K562 (cell line): ENCODE measurements at regions not wholly inside any gene's neighbourhood (a gene's known extent, or its start where the extent isn't known, plus 50 kb on each side); places are given as distances from the start of the nearest gene placed in this dataset.

ENCODE experiments used
- ATAC-seq: fragments of 200-7000 bp; cut with Tn5 transposase; 3 replicates; pipeline ENCODE4 v1.9.1; 2020; ENCODE audit warnings: moderate library complexity
- BruUV-seq: library from RNA; stranded (reverse); fragments of 400-500 nt; replicated peaks from 2 replicates; lab custom pipeline; 2021; lab: Mats Ljungman, UMichigan
- CTCF ChIA-PET: fragments of 300-600 bp; formaldehyde crosslinking; extraction: SDS; loops from one replicate; lab custom pipeline; 2021; ENCODE audit warnings: low intra/inter-chr PET ratio; lab: Yijun Ruan, JAX
- POLR2A ChIA-PET: fragments of 300-600, 350-650 bp; sonication (Branson Sonifier 250); formaldehyde crosslinking; extraction: SDS; loops from one replicate; lab custom pipeline; 2021; ENCODE audit warnings: antibody characterized with exemption, inconsistent platforms; lab: Yijun Ruan, JAX
- DNase-seq, 4 experiments: peaks; one replicate each; pipeline versions ENCODE4 v3.0.0 to v3.0.0-alpha.2; 2011 to 2018; ENCODE audit warnings: low spot score in 3 of 4, mixed read lengths in 3 of 4; ENCODE audit errors: extremely low read depth in 1 of 4
- FAIRE-seq: peaks from 2 replicates; lab custom pipeline; 2011; peaks lifted over from hg19 to GRCh38; lab: Jason Lieb, UNC
- H2AFZ ChIP-seq: 2 replicates; pipeline ENCODE4 v1.6.0; 2011; ENCODE audit warnings: low read depth, low read length, control low read depth, inconsistent platforms
- H3K27ac ChIP-seq: fragments of 200-600 bp; 3 replicates; pipeline ENCODE4 v1.8.0; 2011; ENCODE audit warnings: low read depth, mild to moderate bottlenecking, control low read depth, inconsistent platforms, low read length, moderate library complexity, mixed read lengths; ENCODE audit errors: extremely low read depth
- H3K27me3 ChIP-seq, 2 experiments: fragments of 300-600 bp in 1 of 2; 2 replicates in 1 of 2; 3 replicates in 1 of 2; pipeline versions ENCODE4 v1.6.0 to v1.8.0; 2011; ENCODE audit warnings: inconsistent platforms in 2 of 2, low read length in 2 of 2, mild to moderate bottlenecking in 1 of 2, mixed read lengths in 1 of 2, moderate library complexity in 1 of 2; ENCODE audit not compliant: control insufficient read depth in 2 of 2, insufficient read depth in 2 of 2
- H3K36me3 ChIP-seq: fragments of 300-600 bp; 3 replicates; pipeline ENCODE4 v1.8.0; 2011; ENCODE audit warnings: mild to moderate bottlenecking, low read length, inconsistent platforms; ENCODE audit not compliant: control insufficient read depth, insufficient read depth
- H3K4me1 ChIP-seq, 2 experiments: fragments of 200-600 bp in 1 of 2; replicated peaks in 1 of 2; 2 replicates in 1 of 2; 3 replicates in 1 of 2; pipeline versions ENCODE4 v1.5.1 to v1.8.0; 2011; ENCODE audit warnings: inconsistent platforms in 2 of 2, low read length in 2 of 2, mild to moderate bottlenecking in 1 of 2, mixed read lengths in 1 of 2, moderate library complexity in 1 of 2; ENCODE audit not compliant: control insufficient read depth in 2 of 2, insufficient read depth in 2 of 2
- H3K4me2 ChIP-seq: 2 replicates; pipeline ENCODE4 v1.6.1; 2011; ENCODE audit warnings: low read length, control low read depth, inconsistent platforms, mixed read lengths; ENCODE audit not compliant: insufficient read depth
- H3K4me3 ChIP-seq: fragments of 200-600 bp; sonication (generic), shearing (Covaris generic); 2 replicates; pipeline ENCODE4 v1.5.1; 2016; ENCODE audit warnings: control low read depth, inconsistent platforms
- H3K79me2 ChIP-seq: fragments of 200-600 bp; 3 replicates; pipeline ENCODE4 v1.8.0; 2011; ENCODE audit warnings: low read length, inconsistent platforms; ENCODE audit not compliant: control insufficient read depth, insufficient read depth
- H3K9ac ChIP-seq, 2 experiments: 2 replicates each; pipeline versions ENCODE4 v1.6.0 to v1.6.1; 2011; ENCODE audit warnings: low read depth in 2 of 2, low read length in 2 of 2, control low read depth in 1 of 2, inconsistent platforms in 1 of 2, mild to moderate bottlenecking in 1 of 2, mixed read lengths in 1 of 2; ENCODE audit not compliant: insufficient read depth in 1 of 2
- H3K9me1 ChIP-seq: one replicate; pipeline ENCODE4 v1.6.0; 2011; ENCODE audit warnings: inconsistent platforms, mild to moderate bottlenecking, low read length, moderate library complexity; ENCODE audit not compliant: control insufficient read depth, insufficient read depth
- H3K9me3 ChIP-seq: replicated peaks from 2 replicates; pipeline ENCODE4 v1.5.1; 2011; ENCODE audit warnings: low read depth, low read length, inconsistent platforms; ENCODE audit not compliant: control insufficient read depth, insufficient read depth
- H4K20me1 ChIP-seq: replicated peaks from 2 replicates; pipeline ENCODE4 v1.6.1; 2011; ENCODE audit warnings: low read length, inconsistent platforms, mixed read lengths; ENCODE audit not compliant: control insufficient read depth, insufficient read depth
- ADNP ChIP-seq: fragments of 200-800 bp; sonication (Bioruptor generic); IDR thresholded peaks from 2 replicates; pipeline ENCODE4 v1.6.1; 2016; ENCODE audit warnings: missing genetic modification characterization, missing compliant biosample characterization
- E2F4 ChIP-seq: sonication (generic); formaldehyde crosslinking; IDR thresholded peaks from 2 replicates; pipeline ENCODE4 v1.8.0; 2022; ENCODE audit warnings: mild to moderate bottlenecking, low read depth, missing genetic modification reagents
- FUS ChIP-seq: fragments of 200-400 bp; formaldehyde crosslinking; optimal IDR thresholded peaks from 2 replicates; pipeline ENCODE3; 2017; ENCODE audit warnings: low read depth, low read length
- ZKSCAN3 ChIP-seq: fragments of 250-450 bp; sonication (Bioruptor Pico); IDR thresholded peaks from 2 replicates; pipeline ENCODE4 v1.4.0; 2020
- ZMIZ1 ChIP-seq, 2 experiments: fragments of 150-350 bp in 1 of 2; IDR thresholded peaks; 2 replicates each; pipeline ENCODE4 v1.6.1; 2012 to 2016; ENCODE audit warnings: low read depth in 2 of 2, low read length in 2 of 2, mild to moderate bottlenecking in 1 of 2, moderate library complexity in 1 of 2
- WGBS: fragments of 100-300 bp; shearing (Covaris generic); methylation state at CpG from one replicate; pipeline ENCODE4 v1.1.6; 2016; ENCODE audit warnings: low coverage, mixed read lengths; ENCODE audit not compliant: insufficient coverage; ENCODE audit errors: missing lambda C conversion rate; 5-methylcytosine and 5-hydroxymethylcytosine counted together
- in situ Hi-C: fragments of 300-500 bp; cut with MboI; formaldehyde crosslinking; loops from 4 replicates; pipeline ENCODE4 v1.15.0; 2018; ENCODE audit warnings: inconsistent platforms, mixed read lengths
- intact Hi-C: fragments of 100-400 bp; cut with micrococcal nuclease; formaldehyde crosslinking; loops from 2 replicates; pipeline ENCODE4 v1.14.2; 2022
- TF ChIP-seq, protein P1 (sequence below): sonication (generic); formaldehyde crosslinking; IDR thresholded peaks from 2 replicates; pipeline ENCODE4 v1.9.0; 2022; ENCODE audit warnings: mild to moderate bottlenecking, missing genetic modification reagents

- ChIA-PET POLR2A (no interaction called here), CTCF (no interaction called here)
- H3K4me3 ChIP-seq, result no peak overlapping the region
- H3K79me2 ChIP-seq, result no peaks in the 10 kb centered on the region
- H3K27ac ChIP-seq, result no peak overlapping the region
- no peaks in the 10 kb centered on the region for H4K20me1 ChIP-seq
- intact Hi-C loops, result no loop called here
- FAIRE-seq (no peak), ATAC-seq (no peak), DNase-seq (no peak)
- H3K4me2 ChIP-seq, result no peak overlapping the region
- H3K9me3 ChIP-seq, result no peaks in the 10 kb centered on the region
- in situ Hi-C loops, result no loop called here
- H3K27me3 ChIP-seq, result no peaks in the 10 kb centered on the region
- 0% methylated on average over 3 of the region's 3 CpGs for WGBS
- no peaks in the 10 kb centered on the region for H3K9me1 ChIP-seq
- H3K36me3 ChIP-seq, result no peaks in the 10 kb centered on the region
- no peak overlapping the region for H3K9ac ChIP-seq
- H2AFZ ChIP-seq, result no peak overlapping the region
- no peaks in the 10 kb centered on the region for H3K4me1 ChIP-seq
- no TSS peak for BruUV-seq
- TF ChIP-seq E2F4, result no peak
- no peak for TF ChIP-seq ZMIZ1 (IDR thresholded peaks at IDR 0.05; ENCODE audit: low read depth in 2 of 2, low read length in 2 of 2)
- no peak for TF ChIP-seq ZKSCAN3 (CRISPR knock-in tag)
- no peak for TF ChIP-seq FUS
- TF ChIP-seq, protein P1, sequence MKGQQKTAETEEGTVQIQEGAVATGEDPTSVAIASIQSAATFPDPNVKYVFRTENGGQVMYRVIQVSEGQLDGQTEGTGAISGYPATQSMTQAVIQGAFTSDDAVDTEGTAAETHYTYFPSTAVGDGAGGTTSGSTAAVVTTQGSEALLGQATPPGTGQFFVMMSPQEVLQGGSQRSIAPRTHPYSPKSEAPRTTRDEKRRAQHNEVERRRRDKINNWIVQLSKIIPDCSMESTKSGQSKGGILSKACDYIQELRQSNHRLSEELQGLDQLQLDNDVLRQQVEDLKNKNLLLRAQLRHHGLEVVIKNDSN (CRISPR knock-in tag), result no peak
- TF ChIP-seq ADNP, result no peak
Observed at GRCh38 chr3:137325934-137326333, 368.2 kb downstream of the IL20RB start.
